T47D (cell line): ENCODE measurements at regions not wholly inside any gene's neighbourhood (a gene's known extent, or its start where the extent isn't known, plus 50 kb on each side); places are given as distances from the start of the nearest gene placed in this dataset.
"Not testable (repeated sequence)": the region's sequence is repeated elsewhere in the genome, so short reads cannot be mapped to it uniquely, and the experiment has no call there.

ENCODE experiments used
- DNase-seq, 2 experiments: peaks; one replicate each; pipeline versions ENCODE4 v3.0.0 to v3.0.0-alpha.2; 2011 to 2012; ENCODE audit warnings: low read depth in 1 of 2, low spot score in 1 of 2
- JUND ChIP-seq: IDR thresholded peaks from 2 replicates; pipeline ENCODE4 v1.6.1; 2012; ENCODE audit warnings: low read depth
- in situ Hi-C: cut with HindIII; loops from 2 replicates; pipeline ENCODE4 v1.10.0; 2016; ENCODE audit warnings: low sequenced_read_pairs, low pct_unique_long_range_greater_than_20kb

- DNase-seq: no peak
- in situ Hi-C loops: no loop called here
- no peak for TF ChIP-seq JUND
Measured at GRCh38 chr5:96220610-96221390, 212.2 kb downstream of the PCSK1 start.

DNA sequence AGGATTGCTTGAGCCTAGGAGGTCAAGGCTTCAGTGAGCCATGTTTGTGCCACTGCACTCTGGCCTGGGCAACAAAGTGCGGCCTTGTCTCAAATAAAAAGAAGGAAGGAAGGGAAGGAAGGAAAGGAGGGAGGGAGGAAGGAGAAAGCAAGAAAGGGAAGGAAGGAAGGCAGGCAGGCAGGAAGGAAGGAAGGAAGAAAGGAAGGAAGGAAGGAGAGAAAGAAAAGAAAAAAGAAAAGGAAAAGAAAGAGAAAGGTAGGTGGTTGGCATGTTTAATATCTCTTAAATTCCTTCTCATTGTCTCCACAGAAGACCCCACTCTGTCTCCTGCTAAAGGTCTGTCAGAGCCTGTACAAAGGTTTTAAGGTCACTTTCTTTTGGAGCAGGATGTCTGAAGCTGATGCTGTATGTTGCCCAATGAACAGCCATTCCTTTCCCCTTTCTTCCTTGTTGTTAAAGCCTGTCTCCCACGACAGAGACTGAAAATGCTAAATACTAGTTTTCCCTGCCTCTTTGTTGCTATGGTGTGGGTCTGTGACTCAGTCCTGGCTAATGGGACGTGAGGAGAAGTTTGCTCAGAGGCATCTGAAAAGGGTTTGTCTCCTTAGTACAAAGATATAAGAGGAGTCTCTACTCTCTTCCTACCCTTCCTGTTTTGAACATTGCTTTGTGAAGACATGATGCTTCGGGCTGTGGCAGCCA is 213.3 kb downstream of the PCSK1 start:
- in situ Hi-C loops: no loop called here
- no peak for TF ChIP-seq JUND
- no peak for DNase-seq

- in situ Hi-C loops: no loop called here
- no peak for TF ChIP-seq JUND
Measured at GRCh38 chr5:96218653-96219052, 214.4 kb downstream of the PCSK1 start.

DNA sequence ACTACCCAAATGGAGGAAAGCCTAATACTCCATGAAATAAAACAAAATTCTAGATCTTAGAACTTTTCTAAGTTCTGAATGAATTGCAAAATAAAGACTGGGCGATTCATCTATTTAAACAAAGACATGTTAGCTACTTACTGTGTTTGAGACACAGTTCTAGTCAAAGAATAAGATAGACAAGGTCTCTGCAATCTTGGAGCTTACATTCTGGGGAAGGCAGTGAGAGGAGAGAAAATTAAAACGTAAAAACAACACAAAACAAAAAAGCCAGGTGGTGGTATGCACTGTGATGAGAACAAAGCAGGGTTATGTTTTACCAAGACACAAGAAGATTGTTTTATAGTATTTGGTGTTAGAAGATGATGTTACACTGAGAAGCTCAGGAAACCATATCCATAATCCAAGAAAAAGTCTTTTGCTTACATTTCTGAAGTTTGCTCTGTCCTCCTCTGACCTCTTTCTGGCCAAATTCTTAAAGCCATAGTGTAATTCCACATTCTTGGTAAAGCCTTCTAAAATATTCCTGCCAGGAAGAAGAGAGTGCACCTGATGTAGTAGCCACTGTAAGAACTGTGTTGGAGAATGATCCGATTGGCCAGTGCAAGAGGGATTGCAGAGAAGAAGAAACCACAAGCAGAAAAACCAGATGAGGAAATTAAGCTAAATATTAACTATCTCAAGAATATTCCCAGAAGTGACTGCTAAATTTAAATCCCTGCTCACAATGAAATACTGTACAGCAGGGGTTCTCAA is 218.4 kb downstream of the PCSK1 start:
- TF ChIP-seq JUND: no peak
- DNase-seq: no peak
- in situ Hi-C loops: no loop called here

More at GRCh38 chr5:96218653-96219052, 214.4 kb downstream of the PCSK1 start:
- no peak for DNase-seq

DNA sequence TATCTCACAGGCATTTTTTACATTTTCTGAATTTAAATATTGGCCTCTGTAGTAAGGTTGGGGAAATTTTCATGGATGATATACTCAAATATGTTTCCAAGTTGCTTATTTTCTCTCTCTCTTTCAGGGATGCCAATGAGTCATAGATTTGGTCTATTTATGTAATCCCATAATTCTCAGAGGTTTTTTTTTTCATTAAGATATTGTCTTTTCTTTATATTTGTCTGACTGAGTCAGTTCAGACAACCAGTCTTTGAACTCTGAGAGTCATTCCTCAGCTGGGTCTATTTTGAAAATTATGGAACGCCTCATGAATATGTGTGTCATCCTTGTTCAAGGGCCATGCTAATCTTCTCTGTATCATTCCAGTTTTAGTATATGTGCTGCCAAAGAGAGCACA is 223.2 kb downstream of the PCSK1 start:
- DNase-seq: no peak
- in situ Hi-C loops: no loop called here
- no peak for TF ChIP-seq JUND

- in situ Hi-C loops: no loop called here
- no peak for TF ChIP-seq JUND
- no peak for DNase-seq
Measured at GRCh38 chr5:96207420-96207819, 225.6 kb downstream of the PCSK1 start.

GRCh38 chr5:96203761-96204160 is 229.3 kb downstream of the PCSK1 start:
- in situ Hi-C loops: no loop called here
- no peak for TF ChIP-seq JUND
- DNase-seq: no peak

DNA sequence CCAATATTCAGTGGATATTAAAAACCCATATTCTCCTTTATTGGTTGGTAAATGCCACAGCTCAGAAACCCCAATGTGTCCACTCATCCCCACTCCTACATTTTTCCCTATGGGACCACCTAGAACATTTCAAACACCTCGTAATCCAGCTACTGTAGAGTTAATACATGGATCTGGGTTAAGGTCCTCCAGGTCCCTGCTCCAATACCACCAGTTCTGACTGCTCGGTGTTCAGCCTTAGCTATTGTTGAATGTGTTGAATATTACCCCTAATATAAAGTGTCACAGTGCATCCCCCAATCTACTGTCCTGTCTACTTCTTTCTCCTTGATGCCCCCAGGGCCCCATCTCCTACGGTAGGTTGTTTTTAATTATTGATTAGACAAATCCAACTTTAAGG is 231.5 kb downstream of the PCSK1 start:
- TF ChIP-seq JUND: no peak
- in situ Hi-C loops: no loop called here
- no peak for DNase-seq

GRCh38 chr5:96200641-96201040 is 232.4 kb downstream of the PCSK1 start:
- in situ Hi-C loops: no loop called here
- no peak for TF ChIP-seq JUND
- DNase-seq: no peak

DNA sequence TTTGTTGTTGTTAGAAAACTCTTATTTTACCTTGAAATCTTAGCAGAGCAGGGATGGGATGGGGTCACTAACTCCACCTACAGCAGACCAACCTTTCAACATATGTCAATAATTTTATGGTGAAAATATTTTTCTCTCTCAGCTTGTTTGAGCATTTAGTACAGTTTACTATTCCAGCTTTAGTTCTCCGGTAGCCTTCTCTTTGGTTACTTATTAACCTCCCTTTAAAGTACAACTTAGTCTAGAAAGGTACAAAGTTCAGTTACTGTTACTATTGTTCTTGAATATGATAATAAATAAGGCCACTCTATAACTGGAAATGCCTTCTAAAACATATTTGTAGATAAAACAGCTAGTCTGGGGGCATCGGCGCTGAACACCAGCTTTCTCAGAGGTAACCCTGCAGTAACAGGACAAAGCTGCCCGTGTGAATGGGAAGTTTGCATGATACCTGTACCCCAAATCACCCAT is 233.3 kb downstream of the PCSK1 start:
- in situ Hi-C loops: no loop called here
- DNase-seq: no peak
- no peak for TF ChIP-seq JUND

- in situ Hi-C loops: no loop called here
- no peak for DNase-seq
- no peak for TF ChIP-seq JUND
Measured at GRCh38 chr5:96198356-96199058, 234.5 kb downstream of the PCSK1 start.

GRCh38 chr5:96197767-96198166 is 235.3 kb downstream of the PCSK1 start:
- DNase-seq, in situ Hi-C loops: not testable (repeated sequence)
